WERI-Rb-1 (cell line): ENCODE measurements at regions not wholly inside any gene's neighbourhood (a gene's known extent, or its start where the extent isn't known, plus 50 kb on each side); places are given as distances from the start of the nearest gene placed in this dataset.
"Not testable (repeated sequence)": the region's sequence is repeated elsewhere in the genome, so short reads cannot be mapped to it uniquely, and the experiment has no call there.

ENCODE experiments used
- DNase-seq: peaks from one replicate; pipeline ENCODE4 v3.0.0-alpha.2; 2020
- H3K27ac ChIP-seq: fragments of 250-450 bp; sonication (Bioruptor Pico); 2 replicates; pipeline ENCODE4 v1.5.1; 2020; ENCODE audit warnings: mild to moderate bottlenecking, moderate library complexity
- H3K27me3 ChIP-seq: fragments of 250-450 bp; sonication (Bioruptor Pico); 2 replicates; pipeline ENCODE4 v1.5.1; 2021; ENCODE audit warnings: mild to moderate bottlenecking, low read depth, moderate library complexity; ENCODE audit not compliant: insufficient read depth, severe bottlenecking
- H3K36me3 ChIP-seq: fragments of 250-450 bp; sonication (Bioruptor Pico); 2 replicates; pipeline ENCODE4 v1.5.1; 2020; ENCODE audit warnings: mild to moderate bottlenecking, moderate library complexity
- H3K4me3 ChIP-seq: 2 replicates; pipeline ENCODE4 v1.5.1; 2011; ENCODE audit warnings: low read depth, mild to moderate bottlenecking, control low read depth, low read length
- H3K9me3 ChIP-seq: fragments of 250-450 bp; sonication (Bioruptor Pico); 2 replicates; pipeline ENCODE4 v1.5.1; 2021; ENCODE audit warnings: mild to moderate bottlenecking, moderate library complexity; ENCODE audit not compliant: severe bottlenecking
- TF ChIP-seq, protein P1 (sequence below): IDR thresholded peaks from 2 replicates; pipeline ENCODE4 v1.5.1; 2011; ENCODE audit warnings: low read depth, mild to moderate bottlenecking, control low read depth, inconsistent platforms, low read length

DNA sequence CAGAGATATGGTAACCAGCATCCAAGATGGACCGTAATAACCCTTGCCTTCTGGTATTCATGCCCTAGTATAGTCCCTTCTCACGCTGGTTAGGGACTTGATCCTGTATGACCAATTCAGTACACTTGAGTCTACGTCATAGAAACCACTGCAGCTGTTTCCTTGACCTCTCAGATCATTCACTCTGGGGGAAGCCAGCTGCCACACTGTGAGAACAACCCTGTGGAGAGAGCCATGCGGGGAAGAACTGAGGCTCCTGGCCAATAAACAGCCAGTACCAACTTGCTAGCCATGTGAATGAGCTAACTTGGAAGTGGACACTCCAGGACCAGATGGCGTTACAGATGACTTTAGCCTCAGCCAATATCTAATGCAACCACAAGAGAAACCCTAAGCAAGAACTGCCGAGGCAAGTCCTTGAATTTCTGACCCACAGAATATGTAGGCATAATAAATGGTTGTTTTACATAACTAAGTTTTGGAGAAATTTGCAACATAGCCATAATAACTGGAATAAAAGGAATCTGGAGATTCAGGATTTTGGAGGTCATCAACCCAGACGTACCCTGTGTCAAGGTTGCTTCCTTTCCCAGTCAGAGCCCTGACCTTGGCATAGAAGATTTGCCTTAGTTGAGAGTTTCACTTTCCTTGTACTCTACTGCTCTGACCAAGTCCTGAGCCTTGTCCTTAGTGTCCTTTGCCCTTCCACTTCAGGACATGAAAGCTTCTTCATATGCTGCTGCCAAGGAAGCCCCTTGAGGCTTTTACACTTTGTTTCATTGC lies 87.3 kb upstream of the ZNF81 start:
- TF ChIP-seq, protein P1, sequence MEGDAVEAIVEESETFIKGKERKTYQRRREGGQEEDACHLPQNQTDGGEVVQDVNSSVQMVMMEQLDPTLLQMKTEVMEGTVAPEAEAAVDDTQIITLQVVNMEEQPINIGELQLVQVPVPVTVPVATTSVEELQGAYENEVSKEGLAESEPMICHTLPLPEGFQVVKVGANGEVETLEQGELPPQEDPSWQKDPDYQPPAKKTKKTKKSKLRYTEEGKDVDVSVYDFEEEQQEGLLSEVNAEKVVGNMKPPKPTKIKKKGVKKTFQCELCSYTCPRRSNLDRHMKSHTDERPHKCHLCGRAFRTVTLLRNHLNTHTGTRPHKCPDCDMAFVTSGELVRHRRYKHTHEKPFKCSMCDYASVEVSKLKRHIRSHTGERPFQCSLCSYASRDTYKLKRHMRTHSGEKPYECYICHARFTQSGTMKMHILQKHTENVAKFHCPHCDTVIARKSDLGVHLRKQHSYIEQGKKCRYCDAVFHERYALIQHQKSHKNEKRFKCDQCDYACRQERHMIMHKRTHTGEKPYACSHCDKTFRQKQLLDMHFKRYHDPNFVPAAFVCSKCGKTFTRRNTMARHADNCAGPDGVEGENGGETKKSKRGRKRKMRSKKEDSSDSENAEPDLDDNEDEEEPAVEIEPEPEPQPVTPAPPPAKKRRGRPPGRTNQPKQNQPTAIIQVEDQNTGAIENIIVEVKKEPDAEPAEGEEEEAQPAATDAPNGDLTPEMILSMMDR = no peak
- no peak overlapping the region for H3K4me3 ChIP-seq
- no peaks in the 10 kb centered on the region for H3K36me3 ChIP-seq
- no peak overlapping the region for H3K27ac ChIP-seq
- H3K27me3 ChIP-seq = peaks cover 14% of the 10 kb centered on the region
- H3K9me3 ChIP-seq = no peaks in the 10 kb centered on the region
- DNase-seq = no peak

DNA sequence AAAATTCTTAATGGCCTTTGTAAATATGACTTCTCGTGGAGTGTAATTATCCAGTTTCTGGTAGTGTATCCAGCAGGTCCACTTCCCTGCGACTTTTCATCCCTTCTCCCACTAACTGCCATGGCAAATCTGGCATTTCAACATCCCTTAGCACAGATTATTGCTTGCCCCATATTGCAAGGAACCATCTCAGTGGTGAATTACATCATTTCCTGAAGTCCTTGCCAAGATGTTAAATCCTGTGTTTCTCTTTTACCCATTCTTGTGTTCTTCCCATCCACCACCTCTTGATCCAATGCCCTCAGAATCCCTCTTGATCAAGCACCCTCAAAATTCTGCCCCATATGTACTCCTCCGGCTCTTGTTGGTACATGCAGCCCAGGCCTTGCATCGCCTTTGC lies 88.1 kb upstream of the ZNF81 start:
- no peaks in the 10 kb centered on the region for H3K36me3 ChIP-seq
- H3K9me3 ChIP-seq = no peaks in the 10 kb centered on the region
- no peak overlapping the region for H3K27ac ChIP-seq
- TF ChIP-seq, protein P1 = no peak
- H3K27me3 ChIP-seq = peaks cover 14% of the 10 kb centered on the region
- no peak overlapping the region for H3K4me3 ChIP-seq
- DNase-seq = no peak

- H3K4me3 ChIP-seq = no peak overlapping the region
- no peak overlapping the region for H3K27ac ChIP-seq
- no peak for DNase-seq
- H3K9me3 ChIP-seq = no peaks in the 10 kb centered on the region
- peaks cover 5% of the 10 kb centered on the region for H3K27me3 ChIP-seq
- TF ChIP-seq, protein P1 = no peak
- no peaks in the 10 kb centered on the region for H3K36me3 ChIP-seq
These were observed 87.5 kb upstream of the UXT start for GRCh38 chrX:47746446-47746845.

- peaks cover 2% of the 10 kb centered on the region for H3K27me3 ChIP-seq
- H3K27ac ChIP-seq = no peak overlapping the region
- H3K4me3 ChIP-seq = no peak overlapping the region
- TF ChIP-seq, protein P1 = no peak
- H3K9me3 ChIP-seq = no peaks in the 10 kb centered on the region
- DNase-seq = no peak
- H3K36me3 ChIP-seq = no peaks in the 10 kb centered on the region
These were observed 86.4 kb upstream of the UXT start for GRCh38 chrX:47745416-47745815.

DNA sequence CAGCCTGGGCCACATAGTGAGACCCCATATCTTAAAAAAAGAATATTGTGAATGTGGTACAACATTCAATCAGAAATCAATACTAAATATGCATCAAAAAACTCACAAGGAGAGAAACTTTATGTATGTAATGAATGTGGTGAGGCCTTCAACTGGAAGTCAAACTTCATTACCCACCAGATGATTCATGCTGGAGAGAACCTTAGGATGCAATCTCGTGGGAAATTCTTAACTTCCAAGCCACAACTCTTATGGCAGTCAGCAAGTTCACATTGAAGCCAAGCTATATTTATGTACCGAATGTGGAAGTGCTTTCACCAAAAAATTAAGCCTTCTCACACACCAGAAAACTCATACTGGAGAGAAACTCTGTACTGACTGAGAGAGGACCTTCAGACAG lies 84.5 kb upstream of the UXT start:
- H3K27me3 ChIP-seq = no peaks in the 10 kb centered on the region
- TF ChIP-seq, protein P1 = no peak
- no peaks in the 10 kb centered on the region for H3K36me3 ChIP-seq
- no peak overlapping the region for H3K27ac ChIP-seq
- H3K4me3 ChIP-seq = no peak overlapping the region
- no peak for DNase-seq
- H3K9me3 ChIP-seq = no peaks in the 10 kb centered on the region

DNA sequence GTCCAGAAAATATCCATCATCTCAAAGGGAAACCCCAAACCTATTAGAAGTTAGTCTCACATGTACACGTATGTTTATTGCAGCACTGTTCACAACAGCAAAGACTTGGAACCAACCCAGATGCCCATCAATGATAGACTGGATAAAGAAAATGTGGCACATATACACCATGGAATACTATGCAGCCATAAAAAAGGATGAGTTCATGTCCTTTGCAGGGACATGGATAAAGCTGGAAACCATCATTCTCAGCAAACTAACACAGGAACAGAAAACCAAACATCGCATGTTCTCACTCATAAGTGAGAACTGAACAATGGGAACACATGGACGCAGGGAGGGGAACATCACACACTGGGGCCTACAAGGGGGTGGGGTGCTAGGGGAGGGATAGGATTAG lies 79.9 kb upstream of the UXT start:
- H3K36me3 ChIP-seq, H3K4me3 ChIP-seq, DNase-seq, H3K27ac ChIP-seq, H3K27me3 ChIP-seq, H3K9me3 ChIP-seq: not testable (repeated sequence)
